Muscle of leg (tissue), 3 donors: ENCODE measurements at regions not wholly inside any gene's neighbourhood (a gene's known extent, or its start where the extent isn't known, plus 50 kb on each side); places are given as distances from the start of the nearest gene placed in this dataset.

ENCODE experiments used
- DNase-seq: peaks from one replicate; pipeline ENCODE4 v3.0.0; 2013
- H3K27ac ChIP-seq: one replicate; pipeline ENCODE4 v1.5.1; 2013; ENCODE audit warnings: mild to moderate bottlenecking, low read length, control low read depth
- H3K27me3 ChIP-seq: one replicate; pipeline ENCODE4 v1.6.1; 2013; ENCODE audit warnings: low read length; ENCODE audit not compliant: control insufficient read depth, insufficient read depth
- H3K36me3 ChIP-seq: one replicate; pipeline ENCODE4 v1.6.1; 2013; ENCODE audit warnings: low read length; ENCODE audit not compliant: control insufficient read depth, insufficient read depth
- H3K4me1 ChIP-seq: one replicate; pipeline ENCODE4 v1.6.1; 2013; ENCODE audit warnings: low read length; ENCODE audit not compliant: control insufficient read depth, insufficient read depth
- H3K4me3 ChIP-seq: one replicate; pipeline ENCODE4 v1.5.1; 2013; ENCODE audit warnings: low read length, control low read depth
- H3K9me3 ChIP-seq: replicated peaks from 2 replicates; pipeline ENCODE4 v1.6.1; 2013; ENCODE audit warnings: low read depth, low read length; ENCODE audit not compliant: control insufficient read depth
- WGBS: methylation state at CpG from one replicate; pipeline ENCODE4 v1.1.5; 2013; ENCODE audit warnings: missing lambda C conversion rate; ENCODE audit not compliant: insufficient coverage; 5-methylcytosine and 5-hydroxymethylcytosine counted together

DNA sequence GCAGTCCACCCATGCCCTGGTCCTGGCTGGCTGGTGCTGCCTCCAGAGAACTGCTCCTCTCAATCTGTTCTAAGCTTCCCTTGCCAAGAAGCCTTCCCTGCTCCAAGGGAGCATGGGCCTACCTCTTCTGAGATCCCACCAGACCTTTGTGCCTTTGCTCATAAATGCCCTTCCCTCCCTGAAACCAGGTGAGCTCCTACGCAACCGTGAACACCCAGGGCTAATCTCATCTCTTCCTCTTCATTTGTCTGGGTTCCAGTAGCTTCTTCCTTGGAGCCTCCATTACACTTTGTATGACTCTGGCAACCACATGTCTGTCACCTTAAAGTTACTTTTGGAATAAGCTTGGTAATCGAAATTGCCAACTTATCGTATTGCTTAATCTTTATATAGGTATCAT, 270.6 kb downstream of the PBX3 start:
- Histone ChIP-seq H3K4me3 (no peak overlapping the region), H3K4me1 (no peaks in the 10 kb centered on the region), H3K9me3 (no peaks in the 10 kb centered on the region), H3K36me3 (no peaks in the 10 kb centered on the region), H3K27ac (no peak overlapping the region), H3K27me3 (no peaks in the 10 kb centered on the region)
- no peak for DNase-seq
- WGBS: 92% methylated on average over 2 of the region's 4 CpGs

DNA sequence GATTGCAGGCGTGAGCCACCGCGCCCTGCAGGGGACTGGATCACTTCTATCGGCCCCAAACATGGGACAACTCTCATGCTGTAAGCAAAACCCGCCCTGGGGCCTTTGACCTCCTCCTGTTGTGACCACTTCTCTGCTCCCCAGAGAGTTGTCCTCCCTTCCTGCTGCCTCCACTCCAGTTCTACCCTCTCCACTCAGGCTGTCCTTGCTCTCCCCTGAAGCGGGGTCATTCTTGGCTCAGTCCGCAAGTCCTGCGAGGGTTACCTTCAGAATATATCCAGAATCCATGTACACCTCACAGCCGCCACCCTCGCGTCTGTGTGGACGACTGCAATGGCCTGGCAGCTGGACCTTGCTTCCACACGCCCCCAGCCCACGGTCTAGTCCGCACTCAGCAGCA, 273.7 kb downstream of the PBX3 start:
- H3K9me3 ChIP-seq: no peaks in the 10 kb centered on the region
- H3K4me3 ChIP-seq: no peak overlapping the region
- no peak overlapping the region for H3K27ac ChIP-seq
- H3K27me3 ChIP-seq: no peaks in the 10 kb centered on the region
- no peaks in the 10 kb centered on the region for H3K4me1 ChIP-seq
- WGBS: 81% methylated on average over 13 of the region's 15 CpGs
- DNase-seq: no peak
- H3K36me3 ChIP-seq: no peaks in the 10 kb centered on the region

DNA sequence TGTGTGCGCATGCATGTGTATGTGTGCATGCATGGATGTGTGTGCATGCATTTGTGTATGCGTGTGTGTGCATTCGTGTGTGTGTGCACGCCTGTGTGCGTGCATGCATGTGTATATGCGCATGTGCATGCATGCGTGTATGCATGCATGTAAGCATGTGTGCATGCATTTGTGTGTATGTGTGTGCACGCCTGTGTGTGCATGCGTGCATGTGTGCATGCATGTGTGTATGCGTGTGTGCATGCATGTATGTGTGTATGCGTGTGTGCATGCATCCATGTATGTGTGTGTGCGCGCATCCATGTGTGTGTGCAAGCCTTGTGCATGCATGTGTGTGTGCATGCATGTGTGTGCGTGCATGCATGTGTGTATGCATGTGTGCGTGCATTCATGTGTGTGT, 276.8 kb downstream of the PBX3 start:
- 86% methylated on average over 13 of the region's 15 CpGs for WGBS
- DNase-seq: no peak
- Histone ChIP-seq H3K4me1 (no peaks in the 10 kb centered on the region), H3K9me3 (no peaks in the 10 kb centered on the region), H3K27me3 (no peaks in the 10 kb centered on the region), H3K4me3 (no peak overlapping the region), H3K36me3 (no peaks in the 10 kb centered on the region), H3K27ac (no peak overlapping the region)

DNA sequence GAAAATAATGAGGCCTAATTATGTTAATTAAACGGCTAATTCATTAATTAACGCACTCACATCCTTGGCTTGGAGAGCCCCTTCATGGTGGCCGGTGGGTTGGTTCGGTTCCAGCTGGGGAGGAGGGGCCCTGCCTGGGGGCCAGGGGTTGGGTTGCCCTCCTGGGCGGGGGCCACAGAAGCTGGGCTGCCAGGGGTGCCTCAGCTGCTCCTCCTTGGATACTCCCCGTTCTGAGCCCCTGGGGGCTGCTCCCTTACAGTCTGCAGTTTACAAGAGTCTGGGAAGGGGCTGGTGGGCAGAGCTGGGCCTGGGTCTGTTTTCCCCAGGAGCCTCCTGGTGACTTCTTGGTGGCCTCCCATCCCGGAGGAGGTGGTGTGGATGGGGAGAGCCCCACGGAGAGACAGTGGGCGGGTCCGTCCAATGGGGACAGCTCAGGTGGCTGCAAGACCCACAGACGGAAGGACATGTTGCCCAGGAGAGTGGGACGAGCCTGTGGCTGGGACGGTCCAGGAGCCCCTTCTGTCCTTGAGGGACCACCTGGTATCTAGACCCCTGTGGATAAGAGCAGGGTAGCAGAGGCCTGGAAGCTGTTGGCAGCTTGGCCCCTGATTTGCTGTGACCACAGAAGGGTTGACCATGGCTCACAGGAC, 277.5 kb downstream of the PBX3 start:
- no peaks in the 10 kb centered on the region for H3K9me3 ChIP-seq
- WGBS: 75% methylated on average over 12 of the region's 13 CpGs
- H3K4me1 ChIP-seq: no peaks in the 10 kb centered on the region
- DNase-seq: no peak
- H3K36me3 ChIP-seq: no peaks in the 10 kb centered on the region
- H3K27ac ChIP-seq: no peak overlapping the region
- H3K4me3 ChIP-seq: no peak overlapping the region
- no peaks in the 10 kb centered on the region for H3K27me3 ChIP-seq

DNA sequence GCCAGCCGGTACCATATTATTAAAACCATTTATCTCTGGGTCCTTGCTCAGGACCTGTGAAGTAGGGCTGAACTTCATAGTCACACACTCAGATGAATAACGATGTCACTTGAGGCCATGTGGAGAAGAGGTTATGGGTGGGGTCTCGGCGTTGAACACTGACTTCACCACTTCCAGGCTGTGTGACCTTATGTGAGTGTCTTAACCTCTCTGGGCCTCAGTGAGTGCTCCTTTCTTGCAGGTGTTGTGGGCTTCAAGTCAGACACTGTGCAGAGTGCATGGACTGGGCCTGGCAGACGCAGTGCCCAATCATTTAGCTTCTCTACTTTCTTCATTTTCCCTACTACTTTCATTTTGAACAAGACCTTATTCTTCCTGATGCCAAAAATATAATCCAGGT, 278.8 kb downstream of the PBX3 start:
- H3K9me3 ChIP-seq: no peaks in the 10 kb centered on the region
- no peak overlapping the region for H3K27ac ChIP-seq
- no peaks in the 10 kb centered on the region for H3K27me3 ChIP-seq
- H3K36me3 ChIP-seq: no peaks in the 10 kb centered on the region
- H3K4me1 ChIP-seq: no peaks in the 10 kb centered on the region
- no peak for DNase-seq
- H3K4me3 ChIP-seq: no peak overlapping the region
- 73% methylated on average over 3 of the region's 5 CpGs for WGBS

DNA sequence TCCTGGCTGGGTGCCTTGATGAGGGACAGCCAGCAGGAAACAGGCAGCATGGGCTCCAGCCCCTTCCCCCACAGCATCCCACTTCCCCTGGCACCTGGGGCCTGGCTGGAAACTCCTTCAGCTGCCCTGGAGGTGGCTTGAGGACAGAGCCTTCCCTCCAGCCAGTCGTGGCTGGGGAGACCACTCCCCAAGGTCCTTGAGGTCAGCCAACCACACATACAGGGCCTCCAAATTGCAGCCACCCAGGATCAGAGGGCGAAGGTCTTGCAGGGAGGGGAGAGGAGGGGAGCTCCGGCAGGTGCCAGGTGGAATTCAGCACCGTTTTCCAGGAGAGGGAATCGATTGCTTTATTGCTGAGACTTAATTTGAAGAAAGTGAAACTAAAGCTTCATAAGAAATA, 280.4 kb downstream of the PBX3 start:
- no peak for DNase-seq
- Histone ChIP-seq H3K4me3 (no peak overlapping the region), H3K27ac (no peak overlapping the region), H3K36me3 (no peaks in the 10 kb centered on the region), H3K27me3 (no peaks in the 10 kb centered on the region), H3K9me3 (no peaks in the 10 kb centered on the region), H3K4me1 (no peaks in the 10 kb centered on the region)
- no CpG with 5 or more reads among the region's 5 CpGs for WGBS

DNA sequence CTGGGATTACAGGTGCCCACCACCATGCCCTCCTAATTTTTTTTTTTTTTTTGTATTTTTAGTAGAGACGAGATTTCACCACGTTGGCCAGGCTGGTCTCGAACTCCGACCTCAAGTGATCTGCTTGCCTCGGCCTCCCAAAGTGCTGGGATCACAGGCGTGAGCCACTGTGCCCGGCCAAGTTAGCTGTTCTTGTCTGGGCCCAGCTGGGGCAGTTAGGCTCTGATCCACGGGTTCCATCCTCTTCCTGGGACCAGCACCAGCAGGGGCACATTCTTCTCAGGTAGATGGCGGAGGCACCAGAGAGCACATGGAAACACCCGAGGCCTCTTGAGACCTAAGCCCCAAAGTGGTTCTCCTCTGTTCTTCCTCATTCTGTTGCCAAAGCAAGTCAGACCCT, 281.6 kb downstream of the PBX3 start:
- Histone ChIP-seq H3K4me3 (no peak overlapping the region), H3K4me1 (no peaks in the 10 kb centered on the region), H3K9me3 (no peaks in the 10 kb centered on the region), H3K36me3 (no peaks in the 10 kb centered on the region), H3K27ac (no peak overlapping the region), H3K27me3 (no peaks in the 10 kb centered on the region)
- DNase-seq: no peak
- 96% methylated on average over 9 of the region's 10 CpGs for WGBS

DNA sequence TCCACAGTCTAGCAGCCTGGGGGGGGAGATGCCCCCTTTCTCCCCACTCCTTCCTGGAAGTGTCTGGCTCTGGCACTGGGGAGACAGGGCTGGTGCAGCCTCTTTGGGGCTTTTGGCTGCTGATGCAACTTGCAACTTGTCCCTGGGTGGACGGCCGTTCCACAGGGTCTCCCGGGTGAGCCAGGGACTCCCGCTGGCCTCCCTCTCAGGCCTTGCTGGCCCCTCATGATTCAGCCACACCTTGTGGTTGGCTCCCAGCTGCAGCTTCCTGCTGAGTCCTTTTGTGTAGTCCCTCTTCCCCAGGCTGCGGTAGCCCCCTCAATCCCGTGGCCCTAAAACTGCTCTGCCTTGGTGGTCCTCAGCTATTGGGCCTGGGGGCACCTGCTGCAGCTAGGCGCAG, 283.5 kb downstream of the PBX3 start:
- DNase-seq: no peak
- Histone ChIP-seq H3K27me3 (peaks cover 3% of the 10 kb centered on the region), H3K4me1 (no peaks in the 10 kb centered on the region), H3K9me3 (no peaks in the 10 kb centered on the region), H3K4me3 (no peak overlapping the region), H3K27ac (no peak overlapping the region), H3K36me3 (no peaks in the 10 kb centered on the region)
- WGBS: 54% methylated on average over 7 of the region's 7 CpGs

DNA sequence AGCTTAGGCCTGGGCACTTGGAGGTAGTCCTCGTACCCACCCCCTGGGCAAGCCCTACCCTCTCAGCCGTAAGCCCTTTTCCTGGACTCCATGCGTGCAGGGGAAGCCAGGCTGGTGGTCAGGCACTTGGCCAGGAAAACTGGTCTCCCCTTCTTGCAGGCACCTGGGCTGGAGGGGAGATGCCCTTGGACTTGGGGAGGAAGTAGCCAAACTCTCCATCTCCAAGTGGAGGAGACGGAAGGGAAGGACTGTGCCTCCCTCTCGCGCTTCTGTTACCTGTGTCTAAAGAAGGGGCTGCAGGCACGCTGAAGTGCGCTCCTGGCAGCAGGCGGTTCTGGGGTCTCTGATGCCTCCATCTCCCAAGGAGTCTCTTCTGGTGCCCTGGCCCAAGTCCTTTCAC, 283.9 kb downstream of the PBX3 start:
- H3K4me1 ChIP-seq: no peaks in the 10 kb centered on the region
- H3K36me3 ChIP-seq: no peaks in the 10 kb centered on the region
- H3K9me3 ChIP-seq: no peaks in the 10 kb centered on the region
- H3K4me3 ChIP-seq: no peak overlapping the region
- DNase-seq: no peak
- peaks cover 3% of the 10 kb centered on the region for H3K27me3 ChIP-seq
- H3K27ac ChIP-seq: no peak overlapping the region
- 90% methylated on average over 8 of the region's 9 CpGs for WGBS

DNA sequence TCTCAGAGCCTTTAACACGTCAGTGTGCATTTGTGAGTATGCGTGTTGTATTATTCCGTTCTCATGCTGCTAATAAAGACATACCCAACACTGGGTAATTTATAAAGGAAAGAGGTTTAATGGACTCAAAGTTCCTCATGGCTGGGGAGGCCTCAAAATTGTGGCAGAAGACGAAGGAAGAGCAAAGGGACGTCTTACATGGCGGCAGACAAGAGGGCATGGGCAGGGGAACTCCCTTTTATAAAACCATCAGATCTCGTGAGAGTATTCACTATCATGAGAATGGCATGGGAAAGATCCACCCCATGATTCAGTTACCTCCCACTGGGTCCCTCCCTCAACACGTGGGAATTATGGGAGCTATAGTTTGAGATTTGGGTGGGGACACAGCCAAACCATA, 285.0 kb downstream of the PBX3 start:
- Histone ChIP-seq H3K9me3 (no peaks in the 10 kb centered on the region), H3K27ac (no peak overlapping the region), H3K27me3 (peaks cover 9% of the 10 kb centered on the region), H3K4me3 (no peak overlapping the region), H3K4me1 (no peaks in the 10 kb centered on the region), H3K36me3 (no peaks in the 10 kb centered on the region)
- DNase-seq: no peak
- no CpG with 5 or more reads among the region's 8 CpGs for WGBS

DNA sequence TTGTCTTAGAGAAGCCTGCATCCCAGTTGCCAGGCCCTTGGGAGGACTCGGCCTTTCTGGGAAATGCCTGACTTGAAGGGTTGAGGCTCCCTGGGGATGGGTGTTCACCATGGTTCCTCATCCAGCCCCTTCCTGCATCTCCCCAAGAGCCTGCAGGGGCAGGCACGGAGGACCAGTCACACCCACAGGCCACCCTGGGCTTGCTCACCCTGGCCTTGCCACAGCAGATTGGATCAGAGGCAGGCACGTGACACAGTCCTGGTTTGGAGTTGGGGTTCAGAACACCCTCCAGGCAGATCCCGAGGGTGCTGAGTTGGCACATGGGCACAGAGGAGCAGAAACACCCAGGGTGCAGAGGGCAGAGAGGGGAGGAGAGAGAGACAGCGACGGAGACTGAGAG, 286.1 kb downstream of the PBX3 start:
- no peak for DNase-seq
- no peak overlapping the region for H3K27ac ChIP-seq
- H3K9me3 ChIP-seq: no peaks in the 10 kb centered on the region
- no peaks in the 10 kb centered on the region for H3K36me3 ChIP-seq
- 70% methylated on average over 3 of the region's 6 CpGs for WGBS
- no peak overlapping the region for H3K4me3 ChIP-seq
- no peaks in the 10 kb centered on the region for H3K4me1 ChIP-seq
- H3K27me3 ChIP-seq: peaks cover 11% of the 10 kb centered on the region
